Mesothelial cell of epicardium (in vitro differentiated cells): ENCODE measurements at regions not wholly inside any gene's neighbourhood (a gene's known extent, or its start where the extent isn't known, plus 50 kb on each side); places are given as distances from the start of the nearest gene placed in this dataset.

Experiments
- DNase-seq, 2 experiments: peaks; one replicate each; pipeline ENCODE4 v3.0.0; 2021; ENCODE audit warnings: low spot score in 2 of 2; ENCODE audit not compliant: unreplicated experiment in 2 of 2
- H3K27ac Mint-ChIP-seq: 2 replicates; pipeline ENCODE4 v1.8.0; 2021; ENCODE audit warnings: mixed read lengths
- H3K27me3 Mint-ChIP-seq: 2 replicates; pipeline ENCODE4 v1.8.0; 2021; ENCODE audit warnings: low read depth, mixed read lengths
- H3K36me3 Mint-ChIP-seq: 2 replicates; pipeline ENCODE4 v1.8.0; 2021; ENCODE audit warnings: mixed read lengths
- H3K4me1 Mint-ChIP-seq: 2 replicates; pipeline ENCODE4 v1.8.0; 2021; ENCODE audit warnings: mixed read lengths
- H3K4me3 Mint-ChIP-seq: 2 replicates; pipeline ENCODE4 v1.8.0; 2021; ENCODE audit warnings: mild to moderate bottlenecking, moderate library complexity, mixed read lengths
- H3K9me3 Mint-ChIP-seq: 2 replicates; pipeline ENCODE4 v1.8.0; 2021; ENCODE audit warnings: mixed read lengths
- TF ChIP-seq, protein P1 (sequence below): fragments of 200-600 bp; sonication (generic); IDR thresholded peaks from one replicate; pipeline ENCODE4 v1.5.0; 2021; ENCODE audit warnings: antibody characterized with exemption; ENCODE audit not compliant: unreplicated experiment

DNA sequence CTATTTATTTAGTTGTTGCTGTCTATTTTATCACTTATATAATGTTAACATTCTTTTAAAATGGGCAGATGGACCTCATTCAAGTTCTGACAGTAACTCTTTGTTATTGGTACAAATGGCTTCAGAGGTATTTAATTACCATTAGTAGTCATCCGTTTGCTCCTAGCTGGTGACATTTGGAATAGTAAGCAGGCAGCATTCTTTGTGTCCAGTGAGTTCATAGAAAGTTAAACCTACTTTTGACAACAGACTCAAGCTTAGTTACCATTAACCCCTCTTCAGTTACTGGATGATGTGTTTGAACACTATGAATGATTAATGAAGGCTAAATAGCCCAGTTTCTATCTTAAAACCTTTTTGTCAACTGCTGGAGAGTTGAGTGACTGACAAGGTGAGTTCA, 500.7 kb upstream of the ATP11B start:
- Mint-ChIP-seq H3K36me3 (no peaks in the 10 kb centered on the region), H3K27ac (no peak overlapping the region), H3K27me3 (no peaks in the 10 kb centered on the region), H3K4me3 (no peak overlapping the region), H3K4me1 (no peaks in the 10 kb centered on the region), H3K9me3 (no peaks in the 10 kb centered on the region)
- no peak for DNase-seq
- TF ChIP-seq, protein P1, sequence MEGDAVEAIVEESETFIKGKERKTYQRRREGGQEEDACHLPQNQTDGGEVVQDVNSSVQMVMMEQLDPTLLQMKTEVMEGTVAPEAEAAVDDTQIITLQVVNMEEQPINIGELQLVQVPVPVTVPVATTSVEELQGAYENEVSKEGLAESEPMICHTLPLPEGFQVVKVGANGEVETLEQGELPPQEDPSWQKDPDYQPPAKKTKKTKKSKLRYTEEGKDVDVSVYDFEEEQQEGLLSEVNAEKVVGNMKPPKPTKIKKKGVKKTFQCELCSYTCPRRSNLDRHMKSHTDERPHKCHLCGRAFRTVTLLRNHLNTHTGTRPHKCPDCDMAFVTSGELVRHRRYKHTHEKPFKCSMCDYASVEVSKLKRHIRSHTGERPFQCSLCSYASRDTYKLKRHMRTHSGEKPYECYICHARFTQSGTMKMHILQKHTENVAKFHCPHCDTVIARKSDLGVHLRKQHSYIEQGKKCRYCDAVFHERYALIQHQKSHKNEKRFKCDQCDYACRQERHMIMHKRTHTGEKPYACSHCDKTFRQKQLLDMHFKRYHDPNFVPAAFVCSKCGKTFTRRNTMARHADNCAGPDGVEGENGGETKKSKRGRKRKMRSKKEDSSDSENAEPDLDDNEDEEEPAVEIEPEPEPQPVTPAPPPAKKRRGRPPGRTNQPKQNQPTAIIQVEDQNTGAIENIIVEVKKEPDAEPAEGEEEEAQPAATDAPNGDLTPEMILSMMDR, result no peak

DNA sequence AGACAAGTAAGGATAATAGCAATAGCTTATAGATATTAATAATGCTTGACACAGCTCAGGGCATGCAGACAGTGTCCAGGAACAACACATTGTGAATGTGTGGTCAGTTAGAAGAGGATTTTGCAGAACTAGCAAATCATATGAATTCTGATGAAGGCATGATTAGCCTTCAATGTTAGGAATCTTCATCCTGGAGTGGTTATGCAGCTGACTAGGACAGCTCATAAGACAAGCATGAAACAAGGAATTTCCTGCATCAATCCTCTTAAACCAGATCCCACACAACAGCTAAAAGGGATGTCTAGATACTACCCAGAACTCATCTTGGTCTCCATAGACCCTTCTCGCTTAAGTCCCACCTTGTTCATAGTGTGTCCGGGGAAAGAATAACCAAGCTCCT, 499.0 kb upstream of the ATP11B start:
- DNase-seq, result no peak
- no peak overlapping the region for H3K4me3 Mint-ChIP-seq
- no peaks in the 10 kb centered on the region for H3K27me3 Mint-ChIP-seq
- no peak overlapping the region for H3K27ac Mint-ChIP-seq
- H3K36me3 Mint-ChIP-seq, result no peaks in the 10 kb centered on the region
- no peaks in the 10 kb centered on the region for H3K4me1 Mint-ChIP-seq
- TF ChIP-seq, protein P1, result no peak
- no peaks in the 10 kb centered on the region for H3K9me3 Mint-ChIP-seq

DNA sequence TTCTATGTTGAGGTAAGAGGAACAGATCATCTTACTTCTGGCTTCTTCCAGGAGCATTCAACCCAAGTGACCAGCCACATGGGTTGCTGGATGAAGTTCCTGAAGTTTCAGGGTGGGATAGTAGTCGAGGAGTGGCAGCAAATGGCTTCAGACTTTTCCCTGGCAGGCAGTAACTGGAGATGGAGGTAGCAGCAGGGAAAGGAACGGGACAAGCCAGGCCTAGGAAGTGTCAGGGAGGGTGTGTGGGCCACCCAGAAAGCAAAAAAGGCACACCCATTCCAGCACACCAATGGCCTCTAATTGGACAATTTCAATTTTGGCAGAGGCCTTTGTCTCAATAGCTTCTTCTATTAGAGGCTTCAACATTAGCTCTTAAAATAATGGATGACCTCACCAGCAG, 498.6 kb upstream of the ATP11B start:
- H3K27ac Mint-ChIP-seq, result no peak overlapping the region
- no peaks in the 10 kb centered on the region for H3K27me3 Mint-ChIP-seq
- no peak overlapping the region for H3K4me3 Mint-ChIP-seq
- H3K9me3 Mint-ChIP-seq, result no peaks in the 10 kb centered on the region
- DNase-seq, result no peak
- H3K4me1 Mint-ChIP-seq, result no peaks in the 10 kb centered on the region
- TF ChIP-seq, protein P1, result no peak
- no peaks in the 10 kb centered on the region for H3K36me3 Mint-ChIP-seq

DNA sequence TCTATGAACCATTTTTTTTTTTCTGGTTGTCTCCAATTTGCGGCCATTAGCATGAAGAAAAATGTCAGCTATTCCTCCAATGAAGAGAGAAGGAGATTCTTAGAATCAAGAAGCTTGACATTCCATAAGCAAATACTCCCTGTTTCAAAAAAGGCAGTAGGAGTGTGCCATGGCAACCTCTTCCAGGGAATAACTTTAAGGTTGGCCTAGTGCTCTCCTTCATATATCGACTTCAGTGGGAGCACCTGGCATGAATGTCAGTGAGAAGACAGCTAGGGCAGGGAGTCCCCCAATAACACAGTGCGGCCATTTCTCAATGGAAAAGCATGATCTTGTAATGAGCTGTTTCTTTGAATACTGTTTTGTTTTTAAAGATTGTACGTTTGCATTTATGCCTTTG, 493.0 kb upstream of the ATP11B start:
- Mint-ChIP-seq H3K36me3 (no peaks in the 10 kb centered on the region), H3K27ac (no peak overlapping the region), H3K4me1 (no peaks in the 10 kb centered on the region), H3K9me3 (no peaks in the 10 kb centered on the region), H3K27me3 (no peaks in the 10 kb centered on the region), H3K4me3 (no peak overlapping the region)
- TF ChIP-seq, protein P1, result no peak
- no peak for DNase-seq

DNA sequence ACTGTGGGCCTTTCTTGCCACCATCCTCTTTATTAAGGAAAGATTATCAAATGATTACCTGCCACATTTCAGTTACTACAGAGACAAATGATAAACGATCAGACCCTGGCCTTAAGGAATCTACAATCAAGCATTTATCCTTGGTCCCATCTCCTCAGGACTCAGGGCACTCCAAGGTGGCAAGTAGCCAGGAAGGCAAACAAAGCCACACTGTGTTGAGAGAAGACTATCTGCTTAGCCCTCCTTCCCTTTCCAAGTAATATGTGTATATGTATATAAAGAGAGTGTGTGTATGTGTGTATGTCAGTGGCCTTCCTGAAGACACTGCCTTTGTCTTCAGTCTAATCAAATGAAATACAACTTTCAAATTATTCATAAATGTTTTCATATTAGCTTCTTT, 490.1 kb upstream of the ATP11B start:
- no peak for DNase-seq
- no peaks in the 10 kb centered on the region for H3K4me1 Mint-ChIP-seq
- H3K36me3 Mint-ChIP-seq, result no peaks in the 10 kb centered on the region
- H3K9me3 Mint-ChIP-seq, result no peaks in the 10 kb centered on the region
- TF ChIP-seq, protein P1, result no peak
- no peak overlapping the region for H3K27ac Mint-ChIP-seq
- no peaks in the 10 kb centered on the region for H3K27me3 Mint-ChIP-seq
- no peak overlapping the region for H3K4me3 Mint-ChIP-seq
